A549 (cell line): ENCODE measurements at regions not wholly inside any gene's neighbourhood (a gene's known extent, or its start where the extent isn't known, plus 50 kb on each side); places are given as distances from the start of the nearest gene placed in this dataset.

Experiments
- ATAC-seq, 2 experiments: fragments of 200-7000 bp in 1 of 2; fragments of >200 bp in 1 of 2; cut with Nextera tagmentation in 1 of 2; cut with Tn5 transposase in 1 of 2; 3 replicates each; pipeline versions ENCODE4 v1.8.0 to v1.9.1; 2018 to 2020; ENCODE audit warnings: mild to moderate bottlenecking in 1 of 2, moderate library complexity in 1 of 2
- CTCF ChIA-PET: fragments of 300-600 bp; sonication (Branson Sonifier 250); formaldehyde crosslinking; extraction: SDS; loops from one replicate; lab custom pipeline; 2021; ENCODE audit warnings: antibody characterized with exemption, inconsistent platforms; lab: Yijun Ruan, JAX
- POLR2A ChIA-PET: fragments of 350-600 bp; formaldehyde crosslinking; extraction: SDS; loops from one replicate; lab custom pipeline; 2021; ENCODE audit warnings: antibody characterized with exemption, inconsistent platforms; lab: Yijun Ruan, JAX
- DNase-seq, 2 experiments: peaks; one replicate each; pipeline versions ENCODE4 v3.0.0 to v3.0.0-alpha.2; 2011 to 2016; ENCODE audit warnings: low read depth in 1 of 2, low spot score in 1 of 2
- FAIRE-seq: peaks from 2 replicates; lab custom pipeline; 2011; peaks lifted over from hg19 to GRCh38; lab: Jason Lieb, UNC
- H3K27ac ChIP-seq, 2 experiments: fragments of >200 bp; sonication (Bioruptor Twin); formaldehyde crosslinking; 3 replicates each; pipeline ENCODE4 v1.5.1; 2016 to 2017
- H3K4me1 ChIP-seq: fragments of >200 bp; sonication (Bioruptor Twin); formaldehyde crosslinking; 3 replicates; pipeline ENCODE4 v1.6.1; 2016
- H3K4me2 ChIP-seq: fragments of >200 bp; sonication (Bioruptor Twin); formaldehyde crosslinking; 3 replicates; pipeline ENCODE4 v1.6.1; 2016
- H3K4me3 ChIP-seq: fragments of >200 bp; sonication (Bioruptor Twin); formaldehyde crosslinking; 3 replicates; pipeline ENCODE4 v1.5.1; 2016
- H3K9me3 ChIP-seq: fragments of >200 bp; sonication (Bioruptor Twin); formaldehyde crosslinking; 3 replicates; pipeline ENCODE4 v1.6.1; 2016
- BHLHE40 ChIP-seq: IDR thresholded peaks from 2 replicates; pipeline ENCODE4 v1.6.1; 2012; ENCODE audit warnings: low read depth, low read length, inconsistent platforms
- CHD2 ChIP-seq: fragments of 150-350 bp; IDR thresholded peaks from 2 replicates; pipeline ENCODE4 v1.6.1; 2014; ENCODE audit warnings: low read length; ENCODE audit not compliant: partially characterized antibody
- CHD4 ChIP-seq: fragments of 200-600 bp; sonication (generic); IDR thresholded peaks from 2 replicates; pipeline ENCODE4 v1.6.1; 2016; ENCODE audit warnings: antibody characterized with exemption, mild to moderate bottlenecking, borderline replicate concordance
- EHMT2 ChIP-seq: fragments of 200-600 bp; sonication (generic); IDR thresholded peaks from 2 replicates; pipeline ENCODE4 v1.6.1; 2016; ENCODE audit warnings: antibody characterized with exemption, low read depth, mild to moderate bottlenecking, moderate library complexity
- ESRRA ChIP-seq: fragments of 150-350 bp; IDR thresholded peaks from 2 replicates; pipeline ENCODE4 v1.6.1; 2014; ENCODE audit warnings: mild to moderate bottlenecking, low read length, borderline replicate concordance
- FOSB ChIP-seq: fragments of 250-450 bp; sonication (Bioruptor Pico); IDR thresholded peaks from 2 replicates; pipeline ENCODE4 v1.5.0; 2020; ENCODE audit warnings: mild to moderate bottlenecking, moderate library complexity
- FOSL2 ChIP-seq, 2 experiments: fragments of 450-650 bp in 1 of 2; fragments of >200 bp in 1 of 2; sonication (Bioruptor Twin) in 1 of 2; formaldehyde crosslinking; IDR thresholded peaks; 2 replicates each; pipeline versions ENCODE4 v1.5.0 to v1.6.1; 2016 to 2020; ENCODE audit warnings: mild to moderate bottlenecking in 1 of 2, moderate library complexity in 1 of 2
- FOXS1 ChIP-seq: fragments of 250-450 bp; sonication (Bioruptor Pico); IDR thresholded peaks from 2 replicates; pipeline ENCODE4 v1.5.0; 2020; ENCODE audit warnings: mild to moderate bottlenecking, moderate library complexity
- GATA3 ChIP-seq: IDR thresholded peaks from 2 replicates; pipeline ENCODE4 v1.6.1; 2012; ENCODE audit warnings: borderline replicate concordance
- HOXA7 ChIP-seq: fragments of 250-450 bp; sonication (Bioruptor Pico); IDR thresholded peaks from 2 replicates; pipeline ENCODE4 v1.5.0; 2020; ENCODE audit warnings: mild to moderate bottlenecking, moderate library complexity
- HOXB13 ChIP-seq: fragments of 250-450 bp; sonication (Bioruptor Pico); IDR thresholded peaks from 2 replicates; pipeline ENCODE4 v1.5.0; 2020; ENCODE audit warnings: low read depth, mild to moderate bottlenecking, moderate library complexity
- HOXB5 ChIP-seq: fragments of 250-450 bp; sonication (Bioruptor Pico); IDR thresholded peaks from 2 replicates; pipeline ENCODE4 v1.5.0; 2020; ENCODE audit warnings: mild to moderate bottlenecking, moderate library complexity
- KDM1A ChIP-seq: fragments of 200-600 bp; sonication (generic); IDR thresholded peaks from 2 replicates; pipeline ENCODE4 v1.6.1; 2016; ENCODE audit warnings: low read depth, mild to moderate bottlenecking
- MYC ChIP-seq: IDR thresholded peaks from 2 replicates; pipeline ENCODE4 v1.6.1; 2012; ENCODE audit warnings: mild to moderate bottlenecking, inconsistent platforms, low read length, improper control_type of control experiment, borderline replicate concordance
- NFE2L2 ChIP-seq: fragments of 150-350 bp; conservative IDR thresholded peaks from 2 replicates; pipeline ENCODE4 v1.6.1; 2014; ENCODE audit warnings: low read length
- NR3C1 ChIP-seq: fragments of >200 bp; sonication (Bioruptor Twin); formaldehyde crosslinking; IDR thresholded peaks from 3 replicates; pipeline ENCODE4 v1.6.1; 2017
- POLR2AphosphoS2 ChIP-seq: conservative IDR thresholded peaks from 2 replicates; pipeline ENCODE4 v1.6.1; 2012; ENCODE audit warnings: low read length, improper control_type of control experiment, inconsistent platforms
- RARB ChIP-seq: fragments of 250-450 bp; sonication (Bioruptor Pico); IDR thresholded peaks from 2 replicates; pipeline ENCODE4 v1.8.0; 2021; ENCODE audit warnings: mild to moderate bottlenecking, moderate library complexity
- RFX5 ChIP-seq: fragments of 450-650 bp; IDR thresholded peaks from 2 replicates; pipeline ENCODE4 v1.7.1; 2014; ENCODE audit warnings: antibody characterized with exemption, mild to moderate bottlenecking, moderate library complexity
- SREBF2 ChIP-seq: fragments of 450-650 bp; IDR thresholded peaks from 2 replicates; pipeline ENCODE4 v1.6.1; 2014; ENCODE audit warnings: mild to moderate bottlenecking, moderate library complexity
- TFCP2L1 ChIP-seq: fragments of 250-450 bp; sonication (Bioruptor Pico); IDR thresholded peaks from 2 replicates; pipeline ENCODE4 v1.5.0; 2021; ENCODE audit warnings: mild to moderate bottlenecking
- ZNF302 ChIP-seq: fragments of 250-450 bp; sonication (Bioruptor Pico); IDR thresholded peaks from 2 replicates; pipeline ENCODE4 v1.9.0; 2021; ENCODE audit warnings: inconsistent platforms, mild to moderate bottlenecking, moderate library complexity
- WGBS: methylation state at CpG from one replicate; pipeline ENCODE4 v1.1.6; 2017; ENCODE audit errors: missing lambda C conversion rate; 5-methylcytosine and 5-hydroxymethylcytosine counted together
- TF ChIP-seq, protein P1 (sequence below): fragments of 250-450 bp; sonication (Bioruptor Pico); IDR thresholded peaks from 2 replicates; pipeline ENCODE4 v1.5.0; 2020; ENCODE audit warnings: low read depth, mild to moderate bottlenecking, moderate library complexity
- TF ChIP-seq, protein P2 (sequence below): fragments of >200 bp; sonication (Bioruptor Twin); formaldehyde crosslinking; IDR thresholded peaks from 3 replicates; pipeline ENCODE4 v1.6.1; 2016
- TF ChIP-seq, protein P3 (sequence below): fragments of 250-450 bp; sonication (Bioruptor Pico); IDR thresholded peaks from 2 replicates; pipeline ENCODE4 v1.5.0; 2021; ENCODE audit warnings: mild to moderate bottlenecking, moderate library complexity, borderline replicate concordance
- TF ChIP-seq, protein P4 (sequence below): fragments of 150-350 bp; IDR thresholded peaks from 2 replicates; pipeline ENCODE4 v1.6.1; 2014; ENCODE audit warnings: low read depth, mild to moderate bottlenecking, low read length
- TF ChIP-seq, protein P5 (sequence below): IDR thresholded peaks from 2 replicates; pipeline ENCODE4 v1.6.1; 2012

DNA sequence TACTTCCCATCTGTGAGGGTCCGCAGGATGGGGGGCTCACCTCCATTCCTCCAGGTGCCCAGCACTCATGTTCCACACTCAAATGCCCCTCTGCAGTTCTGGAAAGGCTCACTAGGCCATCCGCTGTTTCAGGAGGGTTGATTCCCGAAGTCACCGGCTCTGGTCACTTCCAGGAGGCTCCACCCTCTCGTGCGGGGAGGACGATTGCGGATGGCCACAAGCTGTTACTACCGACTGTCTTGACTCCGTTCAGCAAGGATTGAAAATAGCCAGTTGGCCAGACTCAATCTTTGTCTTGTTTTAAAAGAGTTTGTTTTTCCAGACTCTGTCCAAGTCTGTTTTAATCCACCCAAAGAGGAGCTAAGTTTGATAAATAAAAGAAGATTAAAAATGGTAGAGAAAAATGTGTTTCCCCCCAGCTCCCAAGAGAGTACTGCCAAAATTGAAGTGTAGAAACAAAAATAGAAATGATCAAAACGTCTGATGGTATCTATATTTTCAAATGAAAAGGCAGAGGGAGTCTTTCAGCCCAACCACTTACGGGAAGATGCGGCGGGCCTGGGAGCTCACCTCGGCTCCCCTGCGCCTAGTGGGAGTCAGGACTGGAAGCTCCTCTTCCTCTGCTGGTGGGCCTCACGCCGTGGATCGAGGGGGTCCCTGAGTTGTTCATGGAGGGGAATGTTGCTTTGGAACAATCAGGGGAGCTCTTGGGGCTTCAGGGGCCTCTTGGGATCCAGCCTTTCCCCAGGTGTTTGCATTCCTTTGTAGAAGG, 1280.8 kb downstream of the BRD1 start (continued):
- no peak for TF ChIP-seq NFE2L2
- no peak for TF ChIP-seq HOXA7 (CRISPR knock-in tag)
- TF ChIP-seq HOXB5 (CRISPR knock-in tag) = no peak
- TF ChIP-seq, protein P1, sequence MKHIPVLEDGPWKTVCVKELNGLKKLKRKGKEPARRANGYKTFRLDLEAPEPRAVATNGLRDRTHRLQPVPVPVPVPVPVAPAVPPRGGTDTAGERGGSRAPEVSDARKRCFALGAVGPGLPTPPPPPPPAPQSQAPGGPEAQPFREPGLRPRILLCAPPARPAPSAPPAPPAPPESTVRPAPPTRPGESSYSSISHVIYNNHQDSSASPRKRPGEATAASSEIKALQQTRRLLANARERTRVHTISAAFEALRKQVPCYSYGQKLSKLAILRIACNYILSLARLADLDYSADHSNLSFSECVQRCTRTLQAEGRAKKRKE (CRISPR knock-in tag) = no peak
- no peak for TF ChIP-seq TFCP2L1 (CRISPR knock-in tag)
- TF ChIP-seq, protein P2, sequence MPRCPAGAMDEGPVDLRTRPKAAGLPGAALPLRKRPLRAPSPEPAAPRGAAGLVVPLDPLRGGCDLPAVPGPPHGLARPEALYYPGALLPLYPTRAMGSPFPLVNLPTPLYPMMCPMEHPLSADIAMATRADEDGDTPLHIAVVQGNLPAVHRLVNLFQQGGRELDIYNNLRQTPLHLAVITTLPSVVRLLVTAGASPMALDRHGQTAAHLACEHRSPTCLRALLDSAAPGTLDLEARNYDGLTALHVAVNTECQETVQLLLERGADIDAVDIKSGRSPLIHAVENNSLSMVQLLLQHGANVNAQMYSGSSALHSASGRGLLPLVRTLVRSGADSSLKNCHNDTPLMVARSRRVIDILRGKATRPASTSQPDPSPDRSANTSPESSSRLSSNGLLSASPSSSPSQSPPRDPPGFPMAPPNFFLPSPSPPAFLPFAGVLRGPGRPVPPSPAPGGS = no peak
- no peak for TF ChIP-seq RFX5
- TF ChIP-seq, protein P3, sequence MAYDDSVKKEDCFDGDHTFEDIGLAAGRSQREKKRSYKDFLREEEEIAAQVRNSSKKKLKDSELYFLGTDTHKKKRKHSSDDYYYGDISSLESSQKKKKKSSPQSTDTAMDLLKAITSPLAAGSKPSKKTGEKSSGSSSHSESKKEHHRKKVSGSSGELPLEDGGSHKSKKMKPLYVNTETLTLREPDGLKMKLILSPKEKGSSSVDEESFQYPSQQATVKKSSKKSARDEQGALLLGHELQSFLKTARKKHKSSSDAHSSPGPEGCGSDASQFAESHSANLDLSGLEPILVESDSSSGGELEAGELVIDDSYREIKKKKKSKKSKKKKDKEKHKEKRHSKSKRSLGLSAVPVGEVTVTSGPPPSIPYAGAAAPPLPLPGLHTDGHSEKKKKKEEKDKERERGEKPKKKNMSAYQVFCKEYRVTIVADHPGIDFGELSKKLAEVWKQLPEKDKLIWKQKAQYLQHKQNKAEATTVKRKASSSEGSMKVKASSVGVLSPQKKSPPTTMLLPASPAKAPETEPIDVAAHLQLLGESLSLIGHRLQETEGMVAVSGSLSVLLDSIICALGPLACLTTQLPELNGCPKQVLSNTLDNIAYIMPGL = no peak
- no peak for TF ChIP-seq GATA3
- no peak for TF ChIP-seq FOSL2 (IDR thresholded peaks at IDR 0.05)
- no peak for TF ChIP-seq FOSL2 (CRISPR knock-in tag; IDR thresholded peaks at IDR 0.05)
- TF ChIP-seq, all 56 proteins: peak for 0

DNA sequence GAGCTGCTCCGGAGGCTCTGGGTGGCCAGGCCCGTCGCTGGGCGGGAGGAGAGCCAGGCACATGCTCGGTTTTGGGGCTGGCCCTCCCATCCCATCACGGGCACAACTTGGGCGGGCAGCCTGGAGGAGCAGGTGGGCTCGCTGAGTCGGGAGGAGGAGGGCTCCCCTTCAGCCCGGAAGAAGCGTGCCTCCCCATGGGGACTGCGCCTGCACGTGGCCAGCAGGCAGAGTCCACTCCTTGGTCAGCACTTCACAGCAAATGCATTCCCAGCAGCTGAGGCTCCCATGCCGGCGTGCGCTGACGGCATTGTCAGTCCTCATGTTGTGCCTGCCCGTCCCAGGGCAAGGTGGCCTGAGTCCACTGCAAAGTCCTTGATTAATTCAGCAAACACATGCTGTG, 1281.7 kb downstream of the BRD1 start:
- ChIA-PET CTCF (no interaction called here), POLR2A (no interaction called here)
- DNase-seq (no peak), ATAC-seq (no peak), FAIRE-seq (no peak)
- 88% methylated on average over 5 of the region's 18 CpGs for WGBS
- no peak overlapping the region for H3K4me3 ChIP-seq
- H3K9me3 ChIP-seq = no peaks in the 10 kb centered on the region
- no peaks in the 10 kb centered on the region for H3K4me1 ChIP-seq
- H3K4me2 ChIP-seq = no peak overlapping the region
- no peak overlapping the region for H3K27ac ChIP-seq
- no peak for TF ChIP-seq CHD4
- TF ChIP-seq BHLHE40 = no peak
- no peak for TF ChIP-seq FOSL2 (IDR thresholded peaks at IDR 0.05)
- no peak for TF ChIP-seq FOSL2 (CRISPR knock-in tag; IDR thresholded peaks at IDR 0.05)
- no peak for TF ChIP-seq RARB
- no peak for TF ChIP-seq HOXB13 (CRISPR knock-in tag)
- TF ChIP-seq ZNF302 (CRISPR knock-in tag) = no peak
- TF ChIP-seq MYC = no peak

DNA sequence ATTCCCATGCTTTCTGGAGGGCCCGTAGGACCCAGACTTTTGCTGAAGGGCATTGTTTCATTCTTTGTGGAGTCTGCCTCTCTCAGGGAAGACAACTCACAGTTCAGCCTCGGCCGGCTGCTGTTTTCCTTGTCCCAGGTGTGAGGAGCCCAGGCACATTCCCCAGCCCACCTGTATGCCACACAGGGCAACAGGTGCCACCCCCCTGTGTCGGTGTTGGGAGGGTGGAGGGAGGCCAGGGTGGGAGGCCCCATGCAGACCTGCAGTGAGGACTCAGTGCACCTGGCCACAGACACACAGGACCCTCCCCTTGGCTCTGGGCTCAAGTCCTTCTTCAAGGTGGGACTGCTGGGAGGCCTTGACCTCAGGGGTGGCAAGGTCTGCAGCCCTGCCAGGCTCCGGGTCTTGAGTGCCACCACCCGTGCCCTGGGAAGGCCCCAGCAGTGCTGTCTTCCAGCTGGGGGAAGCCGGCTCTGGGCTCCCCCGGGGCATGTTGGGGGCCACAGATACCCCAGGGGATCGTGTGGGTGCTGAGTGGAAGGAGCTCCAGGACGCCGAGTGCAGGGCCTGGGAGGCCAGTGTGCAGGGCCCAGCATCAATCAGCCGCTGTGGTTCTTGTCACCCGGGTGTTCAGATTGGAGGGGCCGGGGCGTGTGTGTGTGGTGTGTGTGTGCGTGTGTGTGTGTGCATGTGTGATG, 1286.1 kb downstream of the BRD1 start:
- DNase-seq (no peak), FAIRE-seq (no peak), ATAC-seq (no peak)
- ChIA-PET CTCF (no interaction called here), POLR2A (no interaction called here)
- Histone ChIP-seq H3K4me3 (no peak overlapping the region), H3K27ac (no peak overlapping the region), H3K4me1 (no peaks in the 10 kb centered on the region), H3K4me2 (no peak overlapping the region), H3K9me3 (no peaks in the 10 kb centered on the region)
- 87% methylated on average over 4 of the region's 16 CpGs for WGBS
- no peak for TF ChIP-seq FOSB (CRISPR knock-in tag)
- TF ChIP-seq TFCP2L1 (CRISPR knock-in tag) = no peak
- TF ChIP-seq EHMT2 = no peak
- TF ChIP-seq ESRRA = no peak
- TF ChIP-seq HOXB5 (CRISPR knock-in tag) = no peak
- TF ChIP-seq, protein P1 (CRISPR knock-in tag) = no peak
- TF ChIP-seq NFE2L2 = no peak
- no peak for TF ChIP-seq KDM1A
- no peak for TF ChIP-seq SREBF2
- TF ChIP-seq CHD2 = no peak
- TF ChIP-seq, protein P4, sequence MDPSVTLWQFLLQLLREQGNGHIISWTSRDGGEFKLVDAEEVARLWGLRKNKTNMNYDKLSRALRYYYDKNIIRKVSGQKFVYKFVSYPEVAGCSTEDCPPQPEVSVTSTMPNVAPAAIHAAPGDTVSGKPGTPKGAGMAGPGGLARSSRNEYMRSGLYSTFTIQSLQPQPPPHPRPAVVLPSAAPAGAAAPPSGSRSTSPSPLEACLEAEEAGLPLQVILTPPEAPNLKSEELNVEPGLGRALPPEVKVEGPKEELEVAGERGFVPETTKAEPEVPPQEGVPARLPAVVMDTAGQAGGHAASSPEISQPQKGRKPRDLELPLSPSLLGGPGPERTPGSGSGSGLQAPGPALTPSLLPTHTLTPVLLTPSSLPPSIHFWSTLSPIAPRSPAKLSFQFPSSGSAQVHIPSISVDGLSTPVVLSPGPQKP = no peak
- TF ChIP-seq FOSL2 (IDR thresholded peaks at IDR 0.05) = no peak
- TF ChIP-seq FOSL2 (CRISPR knock-in tag; IDR thresholded peaks at IDR 0.05) = no peak
- TF ChIP-seq NR3C1 = no peak
- no peak for TF ChIP-seq POLR2AphosphoS2
- TF ChIP-seq, protein P5, sequence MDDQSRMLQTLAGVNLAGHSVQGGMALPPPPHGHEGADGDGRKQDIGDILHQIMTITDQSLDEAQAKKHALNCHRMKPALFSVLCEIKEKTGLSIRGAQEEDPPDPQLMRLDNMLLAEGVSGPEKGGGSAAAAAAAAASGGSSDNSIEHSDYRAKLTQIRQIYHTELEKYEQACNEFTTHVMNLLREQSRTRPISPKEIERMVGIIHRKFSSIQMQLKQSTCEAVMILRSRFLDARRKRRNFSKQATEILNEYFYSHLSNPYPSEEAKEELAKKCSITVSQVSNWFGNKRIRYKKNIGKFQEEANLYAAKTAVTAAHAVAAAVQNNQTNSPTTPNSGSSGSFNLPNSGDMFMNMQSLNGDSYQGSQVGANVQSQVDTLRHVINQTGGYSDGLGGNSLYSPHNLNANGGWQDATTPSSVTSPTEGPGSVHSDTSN = no peak
- no peak for TF ChIP-seq FOXS1
